C4-2B (cell line): ENCODE measurements at regions not wholly inside any gene's neighbourhood (a gene's known extent, or its start where the extent isn't known, plus 50 kb on each side); places are given as distances from the start of the nearest gene placed in this dataset.

Experiments
- ZFX ChIP-seq: fragments of 450-650 bp; IDR thresholded peaks from 2 replicates; pipeline ENCODE4 v1.6.1; 2017
- TF ChIP-seq, protein P1 (sequence below): fragments of 450-650 bp; conservative IDR thresholded peaks from 2 replicates; pipeline ENCODE4 v1.5.1; 2017; ENCODE audit warnings: mild to moderate bottlenecking

GRCh38 chr3:115498421-115498820 lies 124.9 kb upstream of the GAP43 start:
- TF ChIP-seq, protein P1, sequence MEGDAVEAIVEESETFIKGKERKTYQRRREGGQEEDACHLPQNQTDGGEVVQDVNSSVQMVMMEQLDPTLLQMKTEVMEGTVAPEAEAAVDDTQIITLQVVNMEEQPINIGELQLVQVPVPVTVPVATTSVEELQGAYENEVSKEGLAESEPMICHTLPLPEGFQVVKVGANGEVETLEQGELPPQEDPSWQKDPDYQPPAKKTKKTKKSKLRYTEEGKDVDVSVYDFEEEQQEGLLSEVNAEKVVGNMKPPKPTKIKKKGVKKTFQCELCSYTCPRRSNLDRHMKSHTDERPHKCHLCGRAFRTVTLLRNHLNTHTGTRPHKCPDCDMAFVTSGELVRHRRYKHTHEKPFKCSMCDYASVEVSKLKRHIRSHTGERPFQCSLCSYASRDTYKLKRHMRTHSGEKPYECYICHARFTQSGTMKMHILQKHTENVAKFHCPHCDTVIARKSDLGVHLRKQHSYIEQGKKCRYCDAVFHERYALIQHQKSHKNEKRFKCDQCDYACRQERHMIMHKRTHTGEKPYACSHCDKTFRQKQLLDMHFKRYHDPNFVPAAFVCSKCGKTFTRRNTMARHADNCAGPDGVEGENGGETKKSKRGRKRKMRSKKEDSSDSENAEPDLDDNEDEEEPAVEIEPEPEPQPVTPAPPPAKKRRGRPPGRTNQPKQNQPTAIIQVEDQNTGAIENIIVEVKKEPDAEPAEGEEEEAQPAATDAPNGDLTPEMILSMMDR = no peak
- no peak for TF ChIP-seq ZFX
